Suprapubic skin (tissue), 4 donors: ENCODE measurements at regions not wholly inside any gene's neighbourhood (a gene's known extent, or its start where the extent isn't known, plus 50 kb on each side); places are given as distances from the start of the nearest gene placed in this dataset.

Experiments used
- DNase-seq, 2 donors: peaks; one replicate each; pipeline ENCODE4 v3.0.0-alpha.2; 2019; ENCODE audit warnings: low spot score in 2 of 2
- H3K27ac ChIP-seq: fragments of 200-600 bp; sonication (generic); one replicate; pipeline ENCODE4 v1.5.1; 2019
- H3K27me3 ChIP-seq: fragments of 200-600 bp; sonication (generic); one replicate; pipeline ENCODE4 v1.5.1; 2019
- H3K36me3 ChIP-seq: fragments of 200-600 bp; sonication (generic); one replicate; pipeline ENCODE4 v1.5.1; 2019
- H3K4me1 ChIP-seq: fragments of 200-600 bp; sonication (generic); one replicate; pipeline ENCODE4 v1.5.1; 2019
- H3K4me3 ChIP-seq: fragments of 200-600 bp; sonication (generic); one replicate; pipeline ENCODE4 v1.5.1; 2019; ENCODE audit warnings: mild to moderate bottlenecking
- H3K9me3 ChIP-seq: fragments of 200-600 bp; sonication (generic); one replicate; pipeline ENCODE4 v1.5.1; 2019
- CTCF ChIP-seq, 2 donors: fragments of 200-600 bp in 1 of 2; fragments of 450-650 bp in 1 of 2; sonication (generic) in 1 of 2; IDR thresholded peaks; one replicate each; pipeline ENCODE4 v1.5.1; 2016 to 2019; ENCODE audit warnings: antibody characterized with exemption in 2 of 2, mild to moderate bottlenecking in 1 of 2, moderate library complexity in 1 of 2
- EP300 ChIP-seq: sonication (generic); formaldehyde crosslinking; IDR thresholded peaks from one replicate; pipeline ENCODE4 v1.6.1; 2017; ENCODE audit warnings: antibody characterized with exemption
- POLR2A ChIP-seq, 2 donors: fragments of 450-650 bp; IDR thresholded peaks; one replicate each; pipeline ENCODE4 v1.6.1; 2017; ENCODE audit warnings: antibody characterized with exemption in 2 of 2, mild to moderate bottlenecking in 2 of 2, moderate library complexity in 2 of 2
- POLR2AphosphoS5 ChIP-seq, 3 donors: sonication (generic); formaldehyde crosslinking; IDR thresholded peaks; one replicate each; pipeline ENCODE4 v1.6.1; 2017; ENCODE audit warnings: antibody characterized with exemption in 3 of 3
- WGBS: methylation state at CpG from one replicate; pipeline ENCODE4 v1.1.5; 2018; 5-methylcytosine and 5-hydroxymethylcytosine counted together

GRCh38 chr3:30256474-30256873 is 349.9 kb upstream of the TGFBR2 start:
- H3K27ac ChIP-seq = no peak overlapping the region
- H3K4me1 ChIP-seq = no peaks in the 10 kb centered on the region
- no peak for TF ChIP-seq POLR2A (IDR thresholded peaks at IDR 0.05)
- H3K4me3 ChIP-seq = no peak overlapping the region
- H3K9me3 ChIP-seq = no peaks in the 10 kb centered on the region
- DNase-seq = no peak
- no peaks in the 10 kb centered on the region for H3K36me3 ChIP-seq
- 96% methylated on average over 1 of the region's 1 CpG for WGBS
- H3K27me3 ChIP-seq = no peaks in the 10 kb centered on the region

GRCh38 chr3:30258426-30259392 is 347.7 kb upstream of the TGFBR2 start:
- Histone ChIP-seq H3K9me3 (no peaks in the 10 kb centered on the region), H3K4me1 (peaks cover 4% of the 10 kb centered on the region), H3K36me3 (no peaks in the 10 kb centered on the region), H3K27ac (no peak overlapping the region), H3K4me3 (no peak overlapping the region), H3K27me3 (no peaks in the 10 kb centered on the region)
- WGBS = 84% methylated on average over 4 of the region's 4 CpGs
- TF ChIP-seq EP300 (no peak), CTCF (IDR thresholded peaks at IDR 0.05) (no peak), POLR2A (IDR thresholded peaks at IDR 0.05) (no peak), POLR2AphosphoS5 (IDR thresholded peaks at IDR 0.05) (no peak)
- DNase-seq = no peak

GRCh38 chr3:30259730-30260129 is 346.7 kb upstream of the TGFBR2 start:
- no peaks in the 10 kb centered on the region for H3K36me3 ChIP-seq
- no peak overlapping the region for H3K4me3 ChIP-seq
- no peaks in the 10 kb centered on the region for H3K27me3 ChIP-seq
- H3K9me3 ChIP-seq = no peaks in the 10 kb centered on the region
- peaks cover 4% of the 10 kb centered on the region for H3K4me1 ChIP-seq
- H3K27ac ChIP-seq = no peak overlapping the region
- no peak for TF ChIP-seq POLR2AphosphoS5 (IDR thresholded peaks at IDR 0.05)
- no peak for TF ChIP-seq POLR2A (IDR thresholded peaks at IDR 0.05)
- no peak for TF ChIP-seq EP300
- no peak for TF ChIP-seq CTCF (IDR thresholded peaks at IDR 0.05)
- no peak for DNase-seq
- WGBS = 100% methylated on average over 2 of the region's 2 CpGs

- 44% methylated on average over 3 of the region's 3 CpGs for WGBS
- no peak for TF ChIP-seq EP300
- H3K9me3 ChIP-seq = no peaks in the 10 kb centered on the region
Measured at GRCh38 chr3:30260762-30261161, 345.6 kb upstream of the TGFBR2 start.

GRCh38 chr3:30263238-30263924 is 343.0 kb upstream of the TGFBR2 start:
- Histone ChIP-seq H3K27me3 (no peaks in the 10 kb centered on the region), H3K4me1 (peaks cover 4% of the 10 kb centered on the region), H3K4me3 (no peak overlapping the region), H3K9me3 (no peaks in the 10 kb centered on the region), H3K36me3 (no peaks in the 10 kb centered on the region), H3K27ac (no peak overlapping the region)
- no peak for DNase-seq
- WGBS = 74% methylated on average over 5 of the region's 5 CpGs
- TF ChIP-seq POLR2AphosphoS5 (IDR thresholded peaks at IDR 0.05) = no peak
- no peak for TF ChIP-seq CTCF (IDR thresholded peaks at IDR 0.05)
- no peak for TF ChIP-seq EP300
- no peak for TF ChIP-seq POLR2A (IDR thresholded peaks at IDR 0.05)

More at GRCh38 chr3:30260762-30261161, 345.6 kb upstream of the TGFBR2 start:
- Histone ChIP-seq H3K27me3 (no peaks in the 10 kb centered on the region), H3K4me1 (peaks cover 4% of the 10 kb centered on the region), H3K36me3 (no peaks in the 10 kb centered on the region), H3K27ac (no peak overlapping the region), H3K4me3 (no peak overlapping the region)
- DNase-seq = no peak

- no peaks in the 10 kb centered on the region for H3K9me3 ChIP-seq
Measured at GRCh38 chr3:30263925-30264313, 342.5 kb upstream of the TGFBR2 start.

More at GRCh38 chr3:30263925-30264313, 342.5 kb upstream of the TGFBR2 start:
- TF ChIP-seq POLR2A (IDR thresholded peaks at IDR 0.05) (no peak), POLR2AphosphoS5 (IDR thresholded peaks at IDR 0.05) (no peak), EP300 (no peak), CTCF (IDR thresholded peaks at IDR 0.05) (no peak)
- 80% methylated on average over 4 of the region's 4 CpGs for WGBS
- no peaks in the 10 kb centered on the region for H3K27me3 ChIP-seq
- no peaks in the 10 kb centered on the region for H3K36me3 ChIP-seq
- DNase-seq = no peak
- no peak overlapping the region for H3K27ac ChIP-seq
- H3K4me1 ChIP-seq = peaks cover 4% of the 10 kb centered on the region
- no peak overlapping the region for H3K4me3 ChIP-seq
